Esophagus squamous epithelium (tissue), 5 donors: ENCODE measurements at regions not wholly inside any gene's neighbourhood (a gene's known extent, or its start where the extent isn't known, plus 50 kb on each side); places are given as distances from the start of the nearest gene placed in this dataset.

Source experiments
- DNase-seq: peaks from one replicate; lab custom pipeline; 2025; lab: John Stamatoyannopoulos, UW
- H3K27ac ChIP-seq, 4 donors: fragments of 200-600 bp; sonication (generic); one replicate each; pipeline ENCODE4 v1.5.1; 2016 to 2019; ENCODE audit warnings: mild to moderate bottlenecking in 1 of 4
- H3K27me3 ChIP-seq, 4 donors: fragments of 200-600 bp; sonication (generic); 1 replicate in 3 of 4; 2 replicates in 1 of 4; pipeline versions ENCODE4 v1.5.1 to v1.6.0; 2017 to 2021; ENCODE audit warnings: antibody characterized with exemption in 1 of 4
- H3K36me3 ChIP-seq, 3 donors: fragments of 200-600 bp; sonication (generic); one replicate each; pipeline ENCODE4 v1.5.1; 2016 to 2019
- H3K4me1 ChIP-seq, 3 donors: fragments of 200-600 bp; sonication (generic); one replicate each; pipeline ENCODE4 v1.5.1; 2017 to 2019
- H3K4me3 ChIP-seq, 4 donors: fragments of 200-600 bp; sonication (generic); 1 replicate in 3 of 4; 2 replicates in 1 of 4; pipeline ENCODE4 v1.5.1; 2016 to 2019; ENCODE audit warnings: mild to moderate bottlenecking in 2 of 4, moderate library complexity in 1 of 4
- H3K9me3 ChIP-seq, 3 donors: fragments of 200-600 bp; sonication (generic); one replicate each; pipeline ENCODE4 v1.5.1; 2016 to 2019
- POLR2A ChIP-seq, 4 donors: fragments of 450-650 bp; IDR thresholded peaks; one replicate each; pipeline ENCODE4 v1.6.1; 2017; ENCODE audit warnings: antibody characterized with exemption in 4 of 4, mild to moderate bottlenecking in 4 of 4, moderate library complexity in 3 of 4
- WGBS, 2 donors: methylation state at CpG; one replicate each; pipeline ENCODE4 v1.1.5; 2018; 5-methylcytosine and 5-hydroxymethylcytosine counted together
- intact Hi-C: fragments of 100-400 bp; cut with DNase I; formaldehyde crosslinking; loops from one replicate; pipeline ENCODE4 v1.15.0; 2022
- TF ChIP-seq, protein P1 (sequence below), 6 experiments: fragments of 450-650 bp in 4 of 6; fragments of 200-600 bp in 2 of 6; sonication (generic) in 2 of 6; IDR thresholded peaks; one replicate each; pipeline ENCODE4 v1.5.1; 2016 to 2019; ENCODE audit warnings: antibody characterized with exemption in 6 of 6, mild to moderate bottlenecking in 4 of 6, moderate library complexity in 4 of 6
- donor health status: DM: yes; HTN: yes; CAD: no.

DNA sequence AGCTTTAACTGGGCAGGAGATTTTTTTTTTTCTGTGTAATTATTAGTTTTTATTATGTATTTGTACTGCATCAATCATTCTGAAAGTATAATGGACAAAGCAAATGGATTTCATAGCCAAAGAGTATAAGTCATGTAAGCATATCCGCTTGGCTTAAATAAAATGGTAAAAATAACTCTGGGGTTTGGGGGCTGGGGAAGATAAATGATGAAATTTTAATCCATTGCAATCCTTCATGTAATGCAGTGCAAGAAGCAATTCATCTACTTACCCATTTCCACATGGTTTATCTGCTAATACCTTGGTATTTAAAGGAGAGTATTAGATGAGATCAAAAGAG, 781.4 kb downstream of the QKI start:
- Histone ChIP-seq H3K36me3 (no peaks in the 10 kb centered on the region), H3K4me3 (no peak overlapping the region), H3K4me1 (no peaks in the 10 kb centered on the region), H3K27me3 (no peaks in the 10 kb centered on the region), H3K9me3 (no peaks in the 10 kb centered on the region), H3K27ac (no peak overlapping the region)
- intact Hi-C loops = no loop called here
- 32 to 39% methylated on average over 1 of the region's 1 CpG for WGBS, 2 donors
- no peak for DNase-seq
- TF ChIP-seq POLR2A (IDR thresholded peaks at IDR 0.05) = no peak

GRCh38 chr6:164195278-164195941, 780.9 kb downstream of the QKI start:
- no peaks in the 10 kb centered on the region for H3K27me3 ChIP-seq
- WGBS, 2 donors = 42 to 43% methylated on average over 5 to 6 of the region's 6 CpGs
- no peak overlapping the region for H3K27ac ChIP-seq
- H3K4me3 ChIP-seq = no peak overlapping the region
- no peaks in the 10 kb centered on the region for H3K36me3 ChIP-seq
- no peaks in the 10 kb centered on the region for H3K4me1 ChIP-seq
- no peaks in the 10 kb centered on the region for H3K9me3 ChIP-seq
- TF ChIP-seq POLR2A (IDR thresholded peaks at IDR 0.05) = no peak
- TF ChIP-seq, protein P1, sequence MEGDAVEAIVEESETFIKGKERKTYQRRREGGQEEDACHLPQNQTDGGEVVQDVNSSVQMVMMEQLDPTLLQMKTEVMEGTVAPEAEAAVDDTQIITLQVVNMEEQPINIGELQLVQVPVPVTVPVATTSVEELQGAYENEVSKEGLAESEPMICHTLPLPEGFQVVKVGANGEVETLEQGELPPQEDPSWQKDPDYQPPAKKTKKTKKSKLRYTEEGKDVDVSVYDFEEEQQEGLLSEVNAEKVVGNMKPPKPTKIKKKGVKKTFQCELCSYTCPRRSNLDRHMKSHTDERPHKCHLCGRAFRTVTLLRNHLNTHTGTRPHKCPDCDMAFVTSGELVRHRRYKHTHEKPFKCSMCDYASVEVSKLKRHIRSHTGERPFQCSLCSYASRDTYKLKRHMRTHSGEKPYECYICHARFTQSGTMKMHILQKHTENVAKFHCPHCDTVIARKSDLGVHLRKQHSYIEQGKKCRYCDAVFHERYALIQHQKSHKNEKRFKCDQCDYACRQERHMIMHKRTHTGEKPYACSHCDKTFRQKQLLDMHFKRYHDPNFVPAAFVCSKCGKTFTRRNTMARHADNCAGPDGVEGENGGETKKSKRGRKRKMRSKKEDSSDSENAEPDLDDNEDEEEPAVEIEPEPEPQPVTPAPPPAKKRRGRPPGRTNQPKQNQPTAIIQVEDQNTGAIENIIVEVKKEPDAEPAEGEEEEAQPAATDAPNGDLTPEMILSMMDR (IDR thresholded peaks at IDR 0.05) = no peak
- DNase-seq = no peak
- intact Hi-C loops = no loop called here

DNA sequence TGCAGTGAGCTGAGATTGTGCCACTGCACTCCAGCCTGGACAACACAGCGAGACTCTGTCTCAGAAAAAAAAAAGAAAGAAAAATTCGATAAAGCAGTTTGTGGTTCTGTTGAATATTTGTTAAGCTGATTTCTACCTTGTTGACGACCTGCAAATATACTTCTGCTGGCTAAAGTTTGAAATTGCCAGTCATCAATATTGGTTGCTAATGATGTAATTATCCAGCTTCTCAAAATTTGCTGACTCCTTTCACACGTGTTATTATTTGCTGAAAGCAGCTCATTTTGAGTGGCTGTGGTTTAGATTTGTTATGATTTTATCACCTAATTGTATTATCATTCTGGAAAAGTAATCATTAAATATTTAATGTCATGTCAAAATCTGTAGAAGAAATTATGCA, 774.3 kb downstream of the QKI start:
- H3K27ac ChIP-seq = no peak overlapping the region
- H3K36me3 ChIP-seq = no peaks in the 10 kb centered on the region
- no peak overlapping the region for H3K4me3 ChIP-seq
- intact Hi-C loops = no loop called here
- no peaks in the 10 kb centered on the region for H3K4me1 ChIP-seq
- no peaks in the 10 kb centered on the region for H3K27me3 ChIP-seq
- H3K9me3 ChIP-seq = no peaks in the 10 kb centered on the region
- no peak for TF ChIP-seq POLR2A (IDR thresholded peaks at IDR 0.05)
- TF ChIP-seq, protein P1 (IDR thresholded peaks at IDR 0.05) = no peak
- 78 to 81% methylated on average over 4 of the region's 4 CpGs for WGBS, 2 donors
- DNase-seq = no peak

- 49 to 53% methylated on average over 7 of the region's 7 CpGs for WGBS, 2 donors
Measured at GRCh38 chr6:164185471-164185871, 771.0 kb downstream of the QKI start.

GRCh38 chr6:164184410-164184809, 769.9 kb downstream of the QKI start:
- intact Hi-C loops = no loop called here
- Histone ChIP-seq H3K27ac (no peak overlapping the region), H3K9me3 (no peaks in the 10 kb centered on the region), H3K4me3 (no peak overlapping the region), H3K36me3 (no peaks in the 10 kb centered on the region), H3K4me1 (no peaks in the 10 kb centered on the region), H3K27me3 (no peaks in the 10 kb centered on the region)
- WGBS, 2 donors = 59 to 64% methylated on average over 4 of the region's 4 CpGs
- no peak for TF ChIP-seq POLR2A (IDR thresholded peaks at IDR 0.05)
- TF ChIP-seq, protein P1 (IDR thresholded peaks at IDR 0.05) = no peak
- DNase-seq = no peak

More at GRCh38 chr6:164185471-164185871, 771.0 kb downstream of the QKI start:
- intact Hi-C loops = no loop called here
- Histone ChIP-seq H3K27ac (no peak overlapping the region), H3K9me3 (no peaks in the 10 kb centered on the region), H3K36me3 (no peaks in the 10 kb centered on the region), H3K4me3 (no peak overlapping the region), H3K27me3 (no peaks in the 10 kb centered on the region), H3K4me1 (no peaks in the 10 kb centered on the region)
- no peak for DNase-seq
- TF ChIP-seq, protein P1 (IDR thresholded peaks at IDR 0.05) = no peak
- TF ChIP-seq POLR2A (IDR thresholded peaks at IDR 0.05) = no peak
